IMR-90 (cell line): ENCODE measurements at regions not wholly inside any gene's neighbourhood (a gene's known extent, or its start where the extent isn't known, plus 50 kb on each side); places are given as distances from the start of the nearest gene placed in this dataset.

Experiments
- ATAC-seq: fragments of 200-7000 bp; cut with Tn5 transposase; 2 replicates; pipeline ENCODE4 v1.9.1; 2020; ENCODE audit warnings: low read depth, mild to moderate bottlenecking, moderate library complexity
- BruUV-seq: library from RNA; stranded (reverse); fragments of 400-500 nt; replicated peaks from 2 replicates; lab custom pipeline; 2021; lab: Mats Ljungman, UMichigan
- CTCF ChIA-PET: fragments of 300-600 bp; formaldehyde crosslinking; extraction: SDS; loops from one replicate; lab custom pipeline; 2021; ENCODE audit warnings: antibody characterized with exemption; lab: Yijun Ruan, JAX
- POLR2A ChIA-PET: fragments of 300-600 bp; sonication (Branson Sonifier 250); formaldehyde crosslinking; loops from one replicate; lab custom pipeline; 2022; ENCODE audit warnings: antibody characterized with exemption; ENCODE audit not compliant: unreplicated experiment; lab: Charles Lee
- DNase-seq: peaks from one replicate; pipeline ENCODE4 v3.0.0; 2013
- H2AFZ ChIP-seq: replicated peaks from 2 replicates; pipeline ENCODE3; 2013; ENCODE audit warnings: low read length, mild to moderate bottlenecking; ENCODE audit not compliant: poor library complexity
- H2AK5ac ChIP-seq: 2 replicates; pipeline ENCODE4 v1.6.1; 2013; ENCODE audit warnings: low read depth, low read length, inconsistent platforms
- H2AK9ac ChIP-seq: replicated peaks from 2 replicates; pipeline ENCODE3; 2013; ENCODE audit warnings: mild to moderate bottlenecking, low read depth, low read length, moderate library complexity; ENCODE audit not compliant: poor library complexity
- H2BK120ac ChIP-seq: 2 replicates; pipeline ENCODE4 v1.6.1; 2013; ENCODE audit warnings: low read depth, low read length, inconsistent platforms
- H2BK15ac ChIP-seq: 3 replicates; pipeline ENCODE4 v1.6.1; 2013; ENCODE audit warnings: low read depth, low read length, inconsistent platforms
- H2BK20ac ChIP-seq: 2 replicates; pipeline ENCODE4 v1.6.1; 2013; ENCODE audit warnings: low read depth, mild to moderate bottlenecking, inconsistent platforms, low read length, moderate library complexity
- H2BK5ac ChIP-seq: 2 replicates; pipeline ENCODE4 v1.6.1; 2013; ENCODE audit warnings: mild to moderate bottlenecking, low read depth, low read length, inconsistent platforms; ENCODE audit not compliant: poor library complexity, severe bottlenecking
- H3K14ac ChIP-seq: replicated peaks from 2 replicates; pipeline ENCODE4 v1.6.1; 2013; ENCODE audit warnings: low read depth, low read length, inconsistent platforms
- H3K18ac ChIP-seq: 2 replicates; pipeline ENCODE4 v1.6.1; 2013; ENCODE audit warnings: low read depth, low read length, control low read depth
- H3K23ac ChIP-seq: 2 replicates; pipeline ENCODE4 v1.6.1; 2013; ENCODE audit warnings: low read depth, low read length, inconsistent platforms
- H3K27ac ChIP-seq: 2 replicates; pipeline ENCODE4 v1.5.1; 2013; ENCODE audit warnings: mild to moderate bottlenecking, control low read depth, low read length; ENCODE audit not compliant: insufficient read depth
- H3K27me3 ChIP-seq: 2 replicates; pipeline ENCODE4 v1.6.1; 2013; ENCODE audit warnings: low read length; ENCODE audit not compliant: control insufficient read depth, insufficient read depth
- H3K36me3 ChIP-seq: 2 replicates; pipeline ENCODE4 v1.6.1; 2013; ENCODE audit warnings: low read length, mixed read lengths; ENCODE audit not compliant: control insufficient read depth, insufficient read depth
- H3K4ac ChIP-seq: 2 replicates; pipeline ENCODE4 v1.6.1; 2013; ENCODE audit warnings: low read depth, low read length, inconsistent platforms
- H3K4me1 ChIP-seq: 2 replicates; pipeline ENCODE4 v1.6.1; 2013; ENCODE audit warnings: low read length, mixed read lengths; ENCODE audit not compliant: control insufficient read depth, insufficient read depth
- H3K4me2 ChIP-seq: 2 replicates; pipeline ENCODE4 v1.6.1; 2013; ENCODE audit warnings: low read depth, mild to moderate bottlenecking, control low read depth, low read length, moderate library complexity
- H3K4me3 ChIP-seq: 2 replicates; pipeline ENCODE4 v1.5.1; 2013; ENCODE audit warnings: low read depth, mild to moderate bottlenecking, control low read depth, low read length, moderate library complexity; ENCODE audit not compliant: insufficient read depth
- H3K56ac ChIP-seq: 2 replicates; pipeline ENCODE4 v1.6.1; 2013; ENCODE audit warnings: low read length, inconsistent platforms; ENCODE audit not compliant: insufficient read depth; ENCODE audit errors: extremely low read depth
- H3K79me1 ChIP-seq, 2 experiments: 2 replicates each; pipeline ENCODE4 v1.6.1; 2013; ENCODE audit warnings: low read length in 2 of 2, inconsistent platforms in 1 of 2, low read depth in 1 of 2
- H3K9ac ChIP-seq: 2 replicates; pipeline ENCODE4 v1.6.1; 2013; ENCODE audit warnings: low read depth, low read length, control low read depth
- H3K9me1 ChIP-seq: 2 replicates; pipeline ENCODE4 v1.6.1; 2013; ENCODE audit warnings: low read length, inconsistent platforms; ENCODE audit not compliant: insufficient read depth
- H3K9me3 ChIP-seq: 2 replicates; pipeline ENCODE4 v1.6.1; 2013; ENCODE audit warnings: low read length; ENCODE audit not compliant: control insufficient read depth, insufficient read depth
- H4K20me1 ChIP-seq: 2 replicates; pipeline ENCODE4 v1.6.1; 2013; ENCODE audit warnings: low read length, inconsistent platforms; ENCODE audit not compliant: insufficient read depth
- H4K5ac ChIP-seq: 2 replicates; pipeline ENCODE4 v1.6.1; 2013; ENCODE audit warnings: mild to moderate bottlenecking, low read depth, low read length, control low read depth
- H4K8ac ChIP-seq, 2 experiments: 2 replicates each; pipeline ENCODE4 v1.6.1; 2013; ENCODE audit warnings: low read depth in 2 of 2, low read length in 2 of 2, control low read depth in 1 of 2, inconsistent platforms in 1 of 2
- H4K91ac ChIP-seq: 2 replicates; pipeline ENCODE4 v1.6.1; 2013; ENCODE audit warnings: low read depth, low read length, inconsistent platforms; ENCODE audit not compliant: insufficient read depth
- BHLHE40 ChIP-seq: fragments of 150-350 bp; IDR thresholded peaks from 2 replicates; pipeline ENCODE4 v1.6.1; 2016; ENCODE audit warnings: mild to moderate bottlenecking, low read depth, low read length
- CEBPB ChIP-seq: IDR thresholded peaks from 2 replicates; pipeline ENCODE4 v1.6.1; 2012; ENCODE audit warnings: low read depth, low read length, improper control_type of control experiment
- CHD1 ChIP-seq: IDR thresholded peaks from 2 replicates; pipeline ENCODE4 v1.6.1; 2012; ENCODE audit warnings: low read depth, low read length, improper control_type of control experiment
- CTCF ChIP-seq: conservative IDR thresholded peaks from 2 replicates; pipeline ENCODE4 v1.5.1; 2012; ENCODE audit warnings: mild to moderate bottlenecking, low read depth, low read length, improper control_type of control experiment
- ELK1 ChIP-seq: fragments of 150-350 bp; IDR thresholded peaks from 2 replicates; pipeline ENCODE4 v1.6.1; 2016; ENCODE audit warnings: low read depth, mild to moderate bottlenecking, low read length, moderate library complexity, borderline replicate concordance
- FOS ChIP-seq: fragments of 150-350 bp; IDR thresholded peaks from 2 replicates; pipeline ENCODE4 v1.6.1; 2016; ENCODE audit warnings: low read depth, low read length
- MAFK ChIP-seq: IDR thresholded peaks from 2 replicates; pipeline ENCODE4 v1.6.1; 2012; ENCODE audit warnings: low read depth, low read length, improper control_type of control experiment
- MAZ ChIP-seq: IDR thresholded peaks from 2 replicates; pipeline ENCODE4 v1.6.1; 2012; ENCODE audit warnings: low read depth, mild to moderate bottlenecking, low read length, improper control_type of control experiment, moderate library complexity, borderline replicate concordance
- MXI1 ChIP-seq: IDR thresholded peaks from 2 replicates; pipeline ENCODE4 v1.6.1; 2012; ENCODE audit warnings: low read depth, mild to moderate bottlenecking, low read length, moderate library complexity, borderline replicate concordance
- NFE2L2 ChIP-seq: fragments of 150-350 bp; IDR thresholded peaks from 2 replicates; pipeline ENCODE4 v1.6.1; 2016; ENCODE audit warnings: low read depth, mild to moderate bottlenecking, low read length
- POLR2A ChIP-seq: IDR thresholded peaks from 2 replicates; pipeline ENCODE4 v1.6.1; 2012; ENCODE audit warnings: mild to moderate bottlenecking, low read depth, low read length
- RAD21 ChIP-seq: IDR thresholded peaks from 2 replicates; pipeline ENCODE4 v1.6.1; 2012; ENCODE audit warnings: low read length, improper control_type of control experiment
- RCOR1 ChIP-seq: IDR thresholded peaks from 2 replicates; pipeline ENCODE4 v1.6.1; 2012; ENCODE audit warnings: mild to moderate bottlenecking, low read length, improper control_type of control experiment; ENCODE audit not compliant: insufficient replicate concordance
- RFX5 ChIP-seq: IDR thresholded peaks from 2 replicates; pipeline ENCODE4 v1.8.0; 2012; ENCODE audit warnings: low read depth, mild to moderate bottlenecking, low read length, moderate library complexity
- SMC3 ChIP-seq: fragments of 150-350 bp; IDR thresholded peaks from 2 replicates; pipeline ENCODE4 v1.6.1; 2016; ENCODE audit warnings: low read depth, mild to moderate bottlenecking, antibody characterized with exemption, low read length, moderate library complexity
- USF2 ChIP-seq: fragments of 150-350 bp; IDR thresholded peaks from 2 replicates; pipeline ENCODE4 v1.6.1; 2017; ENCODE audit warnings: mild to moderate bottlenecking, antibody characterized with exemption, low read length, low read depth
- WGBS, 2 experiments: methylation state at CpG; one replicate each; pipeline versions ENCODE4 v1.1.5 to v1.1.7; 2013; ENCODE audit warnings: missing lambda C conversion rate in 2 of 2; ENCODE audit not compliant: insufficient read length in 1 of 2; ENCODE audit errors: extremely low coverage in 2 of 2; 5-methylcytosine and 5-hydroxymethylcytosine counted together
- dilution Hi-C: fragments of 300-500 bp; cut with HindIII; formaldehyde crosslinking; loops from one replicate; pipeline ENCODE4 v1.14.3; 2018; ENCODE audit warnings: low sequenced_read_pairs; ENCODE audit not compliant: unreplicated experiment
- in situ Hi-C: fragments of 300-500 bp; cut with MboI; formaldehyde crosslinking; loops from 3 replicates; pipeline ENCODE4 v1.14.3; 2019; ENCODE audit warnings: low sequenced_read_pairs, inconsistent platforms, mixed read lengths
- intact Hi-C: fragments of 100-400 bp; cut with micrococcal nuclease; formaldehyde crosslinking; loops from 2 replicates; pipeline ENCODE4 v1.10.0; 2022

GRCh38 chr4:158999849-159000248 lies 103.0 kb upstream of the RAPGEF2 start:
- no CpG with 5 or more reads among the region's 1 CpG for WGBS, 2 experiments
- POLR2A ChIA-PET, result interaction anchor here (0.5 kb wide), 1 partner anchor 59 kb away, joined by 4 read pairs; no protein-coding TSS in a partner anchor

More at GRCh38 chr4:158999849-159000248, 103.0 kb upstream of the RAPGEF2 start:
- no peak overlapping the region for H3K23ac ChIP-seq
- H3K4me3 ChIP-seq, result no peak overlapping the region
- CTCF ChIA-PET, result no interaction called here
- H2BK5ac ChIP-seq, result no peak overlapping the region
- no peak overlapping the region for H3K14ac ChIP-seq
- no peaks in the 10 kb centered on the region for H3K79me1 ChIP-seq
- no peak overlapping the region for H2BK120ac ChIP-seq
- in situ Hi-C loops, result no loop called here
- intact Hi-C loops, result loop anchor here (5.0 kb wide), 2 partner anchors 68 to 128 kb away; no protein-coding TSS in a partner anchor
- H3K4ac ChIP-seq, result no peak overlapping the region
- H3K27ac ChIP-seq, result no peak overlapping the region
- no peaks in the 10 kb centered on the region for H3K27me3 ChIP-seq
- no peaks in the 10 kb centered on the region for H3K36me3 ChIP-seq
- no TSS peak for BruUV-seq
- no peaks in the 10 kb centered on the region; the same call in 1 of the 2 replicates for H3K9me1 ChIP-seq
- H3K4me2 ChIP-seq, result no peak overlapping the region
- H2AFZ ChIP-seq, result no peak overlapping the region
- H3K4me1 ChIP-seq, result peaks cover 8% of the 10 kb centered on the region
- H4K8ac ChIP-seq, result no peak overlapping the region
- H4K91ac ChIP-seq, result no peak overlapping the region
- H2BK15ac ChIP-seq, result no peak overlapping the region
- dilution Hi-C loops, result no loop called here
- no peak overlapping the region for H2AK9ac ChIP-seq
- no peak overlapping the region for H2AK5ac ChIP-seq
- no peak overlapping the region for H3K9ac ChIP-seq
- H3K9me3 ChIP-seq, result no peaks in the 10 kb centered on the region
- ATAC-seq (no peak), DNase-seq (no peak)
- H3K18ac ChIP-seq, result no peak overlapping the region
- H3K56ac ChIP-seq, result no peak overlapping the region
- no peak for TF ChIP-seq USF2
- TF ChIP-seq SMC3, result no peak
- TF ChIP-seq BHLHE40, result no peak
- TF ChIP-seq MAZ, result no peak
- TF ChIP-seq NFE2L2, result no peak
- no peak for TF ChIP-seq CEBPB
- TF ChIP-seq RFX5, result no peak
- no peak for TF ChIP-seq RCOR1
- no peak for TF ChIP-seq POLR2A
- no peak for TF ChIP-seq FOS
- TF ChIP-seq ELK1, result no peak
- TF ChIP-seq MXI1, result no peak
- no peak for TF ChIP-seq CTCF
- TF ChIP-seq CHD1, result no peak
- no peak for TF ChIP-seq RAD21
- TF ChIP-seq MAFK, result no peak
- no peak overlapping the region for H4K5ac ChIP-seq
- H4K20me1 ChIP-seq, result 0 out of 2 replicates have a peak, but pooled peaks cover 2% of the 10 kb centered on the region
- H2BK20ac ChIP-seq, result no peak overlapping the region
